B cell (primary cell): ENCODE measurements at regions not wholly inside any gene's neighbourhood (a gene's known extent, or its start where the extent isn't known, plus 50 kb on each side); places are given as distances from the start of the nearest gene placed in this dataset.

ENCODE experiments used
- ATAC-seq: fragments of 200-7000 bp; cut with Tn5 transposase; one replicate; pipeline ENCODE4 v1.10.0; 2021; ENCODE audit warnings: low read depth, mild to moderate bottlenecking, moderate number of reproducible peaks, moderate library complexity
- CTCF ChIA-PET: fragments of 350-600 bp; sonication (Branson Sonifier 250); formaldehyde crosslinking; loops from one replicate; lab custom pipeline; 2021; ENCODE audit warnings: antibody characterized with exemption, inconsistent platforms; lab: Charles Lee
- POLR2A ChIA-PET: fragments of 350-600 bp; sonication (Branson Sonifier 250); formaldehyde crosslinking; loops from one replicate; lab custom pipeline; 2021; ENCODE audit warnings: antibody characterized with exemption; lab: Charles Lee
- DNase-seq: peaks from one replicate; pipeline ENCODE4 v3.0.0; 2013
- H2AFZ ChIP-seq: 2 replicates; pipeline ENCODE4 v1.6.1; 2012; ENCODE audit warnings: mild to moderate bottlenecking, low read depth, low read length; ENCODE audit not compliant: insufficient read depth, poor library complexity, severe bottlenecking
- H3K27ac ChIP-seq, 2 donors: 1 replicate in 1 of 2; 2 replicates in 1 of 2; pipeline ENCODE4 v1.5.1; 2012 to 2013; ENCODE audit warnings: low read length in 2 of 2, mild to moderate bottlenecking in 2 of 2, moderate library complexity in 1 of 2
- H3K27me3 ChIP-seq, 4 experiments: fragments of 200-600 bp in 1 of 4; sonication (generic) in 1 of 4; replicated peaks in 1 of 4; 1 replicate in 2 of 4; 2 replicates in 2 of 4; pipeline versions ENCODE4 v1.6.1 to v1.7.0; 2013 to 2016; ENCODE audit warnings: low read length in 3 of 4, mild to moderate bottlenecking in 2 of 4, mixed read lengths in 1 of 4, moderate library complexity in 1 of 4; ENCODE audit not compliant: insufficient read depth in 4 of 4, control insufficient read depth in 3 of 4; ENCODE audit errors: control extremely low read depth in 1 of 4
- H3K36me3 ChIP-seq, 2 experiments: replicated peaks in 1 of 2; 1 replicate in 1 of 2; 2 replicates in 1 of 2; pipeline versions ENCODE4 v1.6.1 to v1.7.1; 2013; ENCODE audit warnings: low read length in 1 of 2; ENCODE audit not compliant: insufficient read depth in 2 of 2, control insufficient read depth in 1 of 2; ENCODE audit errors: control extremely low read depth in 1 of 2, extremely low read depth in 1 of 2
- H3K4me1 ChIP-seq, 2 donors: fragments of 200-600 bp in 1 of 2; sonication (generic) in 1 of 2; 1 replicate in 1 of 2; 2 replicates in 1 of 2; pipeline versions ENCODE4 v1.5.1 to v1.6.1; 2013 to 2017; ENCODE audit warnings: low read length in 2 of 2; ENCODE audit not compliant: control insufficient read depth in 2 of 2, insufficient read depth in 2 of 2
- H3K4me2 ChIP-seq: replicated peaks from 2 replicates; pipeline ENCODE3; 2012; ENCODE audit warnings: mild to moderate bottlenecking, low read depth, low read length; ENCODE audit not compliant: poor library complexity, severe bottlenecking
- H3K4me3 ChIP-seq, 5 experiments: fragments of 200-600 bp in 1 of 5; sonication (generic) in 1 of 5; 1 replicate in 3 of 5; 2 replicates in 2 of 5; pipeline versions ENCODE4 v1.5.1 to v1.7.0; 2011 to 2016; ENCODE audit warnings: low read length in 4 of 5, mild to moderate bottlenecking in 4 of 5, low read depth in 2 of 5, control low read depth in 1 of 5, moderate library complexity in 1 of 5; ENCODE audit not compliant: insufficient read depth in 1 of 5; ENCODE audit errors: control extremely low read depth in 1 of 5, extremely low read depth in 1 of 5
- H3K79me2 ChIP-seq: fragments of 200-600 bp; sonication (generic); one replicate; pipeline ENCODE4 v1.6.0; 2016; ENCODE audit warnings: low read length; ENCODE audit not compliant: control insufficient read depth, insufficient read depth
- H3K9ac ChIP-seq: fragments of 200-600 bp; sonication (generic); 2 replicates; pipeline ENCODE4 v1.6.1; 2017; ENCODE audit warnings: mild to moderate bottlenecking, low read length, moderate library complexity
- H3K9me3 ChIP-seq, 3 donors: one replicate each; pipeline versions ENCODE4 v1.6.1 to v1.7.1; 2013; ENCODE audit warnings: low read length in 2 of 3; ENCODE audit not compliant: control insufficient read depth in 2 of 3, insufficient read depth in 1 of 3; ENCODE audit errors: control extremely low read depth in 1 of 3
- H4K20me1 ChIP-seq: 2 replicates; pipeline ENCODE4 v1.6.0; 2012; ENCODE audit warnings: mild to moderate bottlenecking, low read length; ENCODE audit not compliant: insufficient read depth, control insufficient read depth, poor library complexity, severe bottlenecking
- H3K27ac Mint-ChIP-seq: one replicate; pipeline ENCODE4 v1.8.0; 2021; ENCODE audit warnings: mixed read lengths
- H3K27me3 Mint-ChIP-seq: one replicate; pipeline ENCODE4 v1.8.0; 2021; ENCODE audit warnings: mixed read lengths
- H3K4me1 Mint-ChIP-seq: one replicate; pipeline ENCODE4 v1.8.0; 2021; ENCODE audit warnings: mixed read lengths
- H3K4me3 Mint-ChIP-seq: one replicate; pipeline ENCODE4 v1.8.0; 2021; ENCODE audit warnings: mixed read lengths
- H3K9me3 Mint-ChIP-seq: one replicate; pipeline ENCODE4 v1.8.0; 2022; ENCODE audit warnings: mixed read lengths; ENCODE audit not compliant: insufficient read depth
- EZH2 ChIP-seq: IDR thresholded peaks from 2 replicates; pipeline ENCODE4 v1.6.1; 2012; ENCODE audit warnings: borderline replicate concordance, low read depth, mild to moderate bottlenecking, moderate library complexity, low read length; ENCODE audit not compliant: insufficient read depth, poor library complexity, severe bottlenecking
- WGBS: methylation state at CpG from one replicate; pipeline ENCODE4 v1.1.5; 2013; ENCODE audit warnings: missing lambda C conversion rate; ENCODE audit not compliant: insufficient coverage; 5-methylcytosine and 5-hydroxymethylcytosine counted together
- intact Hi-C: fragments of 100-400 bp; cut with micrococcal nuclease; formaldehyde crosslinking; loops from one replicate; pipeline ENCODE4 v1.10.0; 2022
- TF ChIP-seq, protein P1 (sequence below): fragments of 200-600 bp; IDR thresholded peaks from one replicate; pipeline ENCODE4 v1.8.0; 2022; ENCODE audit warnings: antibody characterized with exemption, mild to moderate bottlenecking

DNA sequence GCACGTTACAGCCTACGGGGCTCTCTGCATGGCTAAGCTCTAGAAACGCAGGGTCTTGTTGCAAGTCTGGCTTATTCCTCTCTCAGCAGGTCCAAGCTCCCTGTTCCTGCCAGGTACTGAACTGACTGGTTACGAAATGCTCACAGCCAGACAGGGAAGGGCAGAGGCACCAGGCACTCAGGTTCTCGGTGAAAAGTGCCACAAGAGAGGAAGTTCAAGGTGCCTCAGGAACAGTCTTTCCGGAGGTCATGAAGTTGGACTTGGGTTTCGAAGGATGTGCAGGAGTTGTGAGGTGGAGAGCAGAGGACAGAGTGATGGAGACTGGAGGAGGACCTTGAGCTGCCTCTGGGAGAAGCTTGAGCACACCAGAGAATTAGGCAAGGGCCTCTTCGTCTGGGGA lies 124.7 kb upstream of the GSE1 start:
- ChIA-PET POLR2A (no interaction called here), CTCF (interaction anchor here (1.0 kb wide), 1 partner anchor 10 kb away, joined by 3 read pairs; no protein-coding TSS in a partner anchor)
- WGBS = 72% methylated on average over 7 of the region's 8 CpGs
- H3K27me3 ChIP-seq = peaks cover 0 to 21% (median 0%) of the 10 kb centered on the region in 4 experiments
- no peaks in the 10 kb centered on the region for H3K4me1 ChIP-seq
- intact Hi-C loops = no loop called here
- H3K36me3 ChIP-seq = no peaks in the 10 kb centered on the region
- H3K4me2 ChIP-seq = no peak overlapping the region
- no peak overlapping the region for H3K27ac ChIP-seq
- no peak overlapping the region for H3K4me3 ChIP-seq
- no peak overlapping the region for H3K9ac ChIP-seq
- H3K4me3 Mint-ChIP-seq = no peak overlapping the region
- H3K4me1 Mint-ChIP-seq = peaks cover 2% of the 10 kb centered on the region
- H3K27ac Mint-ChIP-seq = no peak overlapping the region
- H2AFZ ChIP-seq = no peak overlapping the region
- H3K27me3 Mint-ChIP-seq = peaks cover 24% of the 10 kb centered on the region
- ATAC-seq (no peak), DNase-seq (no peak)
- H3K79me2 ChIP-seq = no peaks in the 10 kb centered on the region
- no peaks in the 10 kb centered on the region for H3K9me3 Mint-ChIP-seq
- TF ChIP-seq EZH2 = no peak
- TF ChIP-seq, protein P1, sequence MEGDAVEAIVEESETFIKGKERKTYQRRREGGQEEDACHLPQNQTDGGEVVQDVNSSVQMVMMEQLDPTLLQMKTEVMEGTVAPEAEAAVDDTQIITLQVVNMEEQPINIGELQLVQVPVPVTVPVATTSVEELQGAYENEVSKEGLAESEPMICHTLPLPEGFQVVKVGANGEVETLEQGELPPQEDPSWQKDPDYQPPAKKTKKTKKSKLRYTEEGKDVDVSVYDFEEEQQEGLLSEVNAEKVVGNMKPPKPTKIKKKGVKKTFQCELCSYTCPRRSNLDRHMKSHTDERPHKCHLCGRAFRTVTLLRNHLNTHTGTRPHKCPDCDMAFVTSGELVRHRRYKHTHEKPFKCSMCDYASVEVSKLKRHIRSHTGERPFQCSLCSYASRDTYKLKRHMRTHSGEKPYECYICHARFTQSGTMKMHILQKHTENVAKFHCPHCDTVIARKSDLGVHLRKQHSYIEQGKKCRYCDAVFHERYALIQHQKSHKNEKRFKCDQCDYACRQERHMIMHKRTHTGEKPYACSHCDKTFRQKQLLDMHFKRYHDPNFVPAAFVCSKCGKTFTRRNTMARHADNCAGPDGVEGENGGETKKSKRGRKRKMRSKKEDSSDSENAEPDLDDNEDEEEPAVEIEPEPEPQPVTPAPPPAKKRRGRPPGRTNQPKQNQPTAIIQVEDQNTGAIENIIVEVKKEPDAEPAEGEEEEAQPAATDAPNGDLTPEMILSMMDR = no peak
- H3K9me3 ChIP-seq = peaks cover 0 to 6% (median 0%) of the 10 kb centered on the region in 3 donors
- no peaks in the 10 kb centered on the region for H4K20me1 ChIP-seq

DNA sequence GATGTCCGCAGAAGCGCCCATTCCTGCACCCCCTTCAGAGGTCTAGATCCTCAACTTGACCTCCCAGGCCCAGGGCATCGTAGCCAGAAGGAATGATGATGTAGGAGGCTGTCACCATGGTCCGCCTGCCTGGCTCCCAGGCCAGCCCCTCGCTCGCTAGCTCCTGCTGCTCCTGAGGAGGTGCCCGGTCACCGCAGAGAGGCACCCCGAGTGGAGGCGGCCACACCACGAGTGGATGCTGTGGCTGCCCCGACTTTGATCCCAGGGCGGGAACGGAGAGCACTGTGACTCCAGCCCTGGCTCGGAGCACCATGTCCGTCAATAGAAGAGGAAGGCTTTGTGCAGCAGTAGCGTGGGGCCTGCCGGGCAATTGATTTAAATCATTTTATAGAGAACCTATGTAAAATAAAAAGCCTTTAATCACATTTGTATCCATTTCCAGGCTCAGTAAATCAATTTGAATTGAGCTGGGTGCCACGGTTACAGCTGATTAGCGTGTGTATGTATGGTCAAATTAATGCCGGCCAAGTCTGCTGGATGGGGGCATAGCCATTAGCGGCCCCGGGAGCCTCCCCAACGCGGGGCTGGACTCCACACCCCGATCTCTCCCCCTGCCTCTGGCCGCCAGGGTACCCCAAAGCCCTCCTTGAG lies 122.6 kb upstream of the GSE1 start:
- no peak overlapping the region for H3K27ac Mint-ChIP-seq
- Histone ChIP-seq H3K9me3 (peaks cover 0 to 6% (median 0%) of the 10 kb centered on the region in 3 donors), H2AFZ (no peak overlapping the region), H3K4me1 (no peaks in the 10 kb centered on the region), H3K9ac (no peak overlapping the region), H3K27ac (no peak overlapping the region), H3K79me2 (no peaks in the 10 kb centered on the region), H3K4me2 (no peak overlapping the region), H3K36me3 (no peaks in the 10 kb centered on the region), H3K4me3 (no peak overlapping the region), H3K27me3 (peaks cover 0 to 16% (median 0%) of the 10 kb centered on the region in 4 experiments), H4K20me1 (no peaks in the 10 kb centered on the region)
- intact Hi-C loops = loop anchor here (2.0 kb wide), 1 partner anchor 120 kb away; no protein-coding TSS in a partner anchor
- ATAC-seq = no peak
- TF ChIP-seq, protein P1 = no peak
- no peak for DNase-seq
- ChIA-PET CTCF (interaction anchor here (0.6 to 2.3 kb wide), 15 partner anchors 9 to 225 kb away, joined by 3 to 18 read pairs (median 4); no protein-coding TSS in a partner anchor), POLR2A (interaction anchor here (1.1 kb wide), 1 partner anchor 126 kb away, joined by 3 read pairs; no protein-coding TSS in a partner anchor)
- H3K9me3 Mint-ChIP-seq = no peaks in the 10 kb centered on the region
- WGBS = 94% methylated on average over 22 of the region's 27 CpGs
- H3K4me3 Mint-ChIP-seq = no peak overlapping the region
- peaks cover 24% of the 10 kb centered on the region for H3K27me3 Mint-ChIP-seq
- H3K4me1 Mint-ChIP-seq = peaks cover 2% of the 10 kb centered on the region
